HL-60/S4 (cell line): ENCODE measurements at regions not wholly inside any gene's neighbourhood (a gene's known extent, or its start where the extent isn't known, plus 50 kb on each side); places are given as distances from the start of the nearest gene placed in this dataset.

ENCODE experiments used
- in situ Hi-C: fragments of 300-500 bp; cut with MboI; formaldehyde crosslinking; loops from 2 replicates; pipeline ENCODE4 v1.14.3; 2022; ENCODE audit warnings: low sequenced_read_pairs

- in situ Hi-C loops = no loop called here
These were observed 415.2 kb upstream of the DAB1 start for GRCh38 chr1:57839067-57839466.

GRCh38 chr1:57835620-57836019 is 411.8 kb upstream of the DAB1 start:
- in situ Hi-C loops = no loop called here

GRCh38 chr1:57833296-57833695 is 409.4 kb upstream of the DAB1 start:
- in situ Hi-C loops = no loop called here

- in situ Hi-C loops = no loop called here
These were observed 408.8 kb upstream of the DAB1 start for GRCh38 chr1:57832612-57833011.

GRCh38 chr1:57831624-57832023 is 407.8 kb upstream of the DAB1 start:
- in situ Hi-C loops = no loop called here

- in situ Hi-C loops = no loop called here
These were observed 402.7 kb upstream of the DAB1 start for GRCh38 chr1:57826535-57826934.

GRCh38 chr1:57824535-57824934 is 400.7 kb upstream of the DAB1 start:
- in situ Hi-C loops = no loop called here

- in situ Hi-C loops = no loop called here
These were observed 396.7 kb upstream of the DAB1 start for GRCh38 chr1:57820356-57821095.

GRCh38 chr1:57819893-57820292 is 396.0 kb upstream of the DAB1 start:
- in situ Hi-C loops = no loop called here

- in situ Hi-C loops = no loop called here
These were observed 379.7 kb upstream of the DAB1 start for GRCh38 chr1:57803586-57803985.

- in situ Hi-C loops = no loop called here
These were observed 376.5 kb upstream of the DAB1 start for GRCh38 chr1:57800376-57800775.

GRCh38 chr1:57799490-57800115 is 375.7 kb upstream of the DAB1 start:
- in situ Hi-C loops = no loop called here

- in situ Hi-C loops = no loop called here
These were observed 374.7 kb upstream of the DAB1 start for GRCh38 chr1:57798543-57798942.

- in situ Hi-C loops = no loop called here
These were observed 373.2 kb upstream of the DAB1 start for GRCh38 chr1:57797084-57797483.

GRCh38 chr1:57796616-57797015 is 372.8 kb upstream of the DAB1 start:
- in situ Hi-C loops = no loop called here

GRCh38 chr1:57795886-57796285 is 372.0 kb upstream of the DAB1 start:
- in situ Hi-C loops = no loop called here

- in situ Hi-C loops = no loop called here
These were observed 370.2 kb upstream of the DAB1 start for GRCh38 chr1:57794078-57794477.

GRCh38 chr1:57791497-57791896 is 367.6 kb upstream of the DAB1 start:
- in situ Hi-C loops = no loop called here

- in situ Hi-C loops = no loop called here
These were observed 366.1 kb upstream of the DAB1 start for GRCh38 chr1:57789936-57790335.

- in situ Hi-C loops = no loop called here
These were observed 364.5 kb upstream of the DAB1 start for GRCh38 chr1:57788313-57788712.

GRCh38 chr1:57784356-57784755 is 360.5 kb upstream of the DAB1 start:
- in situ Hi-C loops = no loop called here

GRCh38 chr1:57782357-57782756 is 358.5 kb upstream of the DAB1 start:
- in situ Hi-C loops = no loop called here
